HG03175 (cell line): ENCODE measurements at regions not wholly inside any gene's neighbourhood (a gene's known extent, or its start where the extent isn't known, plus 50 kb on each side); places are given as distances from the start of the nearest gene placed in this dataset.

Experiments
- ATAC-seq: cut with Tn5 transposase; IDR thresholded peaks from one replicate; pipeline ENCODE4 v1.9.1; 2021; ENCODE audit warnings: mild to moderate bottlenecking, moderate library complexity; ENCODE audit not compliant: unreplicated experiment

GRCh38 chr4:108529102-108529501 is 91.3 kb upstream of the RPL34 start:
- no peak for ATAC-seq

- peak; percentile 77 for ATAC-seq
Observed at GRCh38 chr4:108527723-108528122, 92.7 kb upstream of the RPL34 start.

DNA sequence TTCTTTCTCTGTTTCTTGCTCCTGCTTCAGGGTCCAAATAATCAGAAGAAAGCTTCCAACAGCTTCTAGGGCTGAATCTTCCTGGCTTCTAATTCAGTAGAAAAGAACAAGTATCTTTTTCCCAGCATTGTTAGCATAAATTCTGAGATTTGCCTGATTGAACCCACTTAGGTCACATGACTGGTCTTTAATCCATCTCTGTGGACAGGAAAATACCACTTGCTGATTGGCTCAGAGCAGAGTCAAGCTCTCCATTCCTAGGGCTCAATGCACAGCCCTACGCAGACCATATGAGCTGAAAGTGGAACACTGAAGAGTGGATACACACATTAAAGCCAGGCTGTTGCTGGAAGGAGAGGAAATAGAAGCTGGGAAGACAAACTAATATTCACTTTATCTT is 99.6 kb upstream of the RPL34 start:
- no peak for ATAC-seq

DNA sequence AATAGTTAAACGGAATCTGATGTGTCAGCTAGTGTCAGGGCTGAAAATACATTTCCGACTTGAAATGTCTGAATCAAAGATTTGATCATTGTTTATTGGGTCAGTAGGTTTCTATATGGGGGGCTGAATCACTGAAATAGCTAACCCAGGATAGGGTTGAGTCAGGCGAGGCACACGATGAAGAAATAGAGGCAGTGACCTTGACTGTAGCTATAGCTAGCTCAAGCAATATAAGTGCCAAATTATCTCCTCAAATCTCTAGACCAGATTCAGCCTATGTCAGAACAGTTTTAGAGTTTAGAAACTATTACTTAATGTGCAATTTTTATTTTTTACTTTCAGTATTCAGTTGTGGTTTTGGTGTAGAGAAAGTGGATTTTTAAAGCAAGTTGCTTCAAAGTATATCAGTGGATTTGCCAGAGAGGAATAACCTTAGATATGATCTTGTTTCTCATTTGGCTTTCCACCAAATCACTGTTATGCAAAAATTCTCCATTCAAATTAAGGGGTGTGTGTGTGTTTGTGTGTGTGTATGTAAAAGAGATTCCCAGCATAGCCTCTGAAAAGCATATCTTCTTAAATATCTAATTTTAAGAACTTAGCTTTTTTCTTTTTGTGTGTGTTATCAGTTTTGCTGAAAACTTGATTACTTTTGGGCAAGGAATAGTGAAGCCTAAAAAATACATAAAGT is 100.3 kb upstream of the RPL34 start:
- no peak for ATAC-seq

DNA sequence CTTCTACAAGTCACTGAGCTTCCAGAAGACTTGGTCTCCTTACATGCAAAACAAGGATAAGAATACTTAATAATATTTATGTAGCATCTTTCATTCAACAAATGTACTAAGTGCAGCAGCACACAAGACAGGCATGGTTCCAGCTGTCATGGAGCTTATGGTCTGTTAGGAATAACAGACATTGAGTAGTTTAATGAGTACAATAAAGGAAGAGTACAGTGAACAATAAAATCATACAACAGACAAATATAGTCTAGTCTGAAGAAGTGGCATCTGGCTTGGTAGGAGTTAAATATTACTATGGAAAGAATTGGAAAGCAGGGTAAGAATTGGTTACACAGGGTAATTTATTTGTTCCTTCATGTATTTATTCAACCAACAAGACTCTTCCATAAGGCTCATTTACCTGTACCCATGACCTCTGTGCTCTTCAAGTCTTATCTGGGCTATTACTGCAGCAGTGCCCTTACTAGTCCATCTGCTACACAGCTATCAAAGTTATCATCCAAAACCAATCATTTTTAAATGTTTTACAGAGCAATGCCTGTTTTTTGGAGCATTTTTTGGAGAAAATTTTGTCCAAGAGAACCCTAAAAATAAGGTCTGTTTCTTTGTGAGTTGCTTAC is 101.1 kb upstream of the RPL34 start:
- no peak for ATAC-seq

GRCh38 chr4:108512615-108513505 is 107.5 kb upstream of the RPL34 start:
- no peak for ATAC-seq

GRCh38 chr4:108511618-108512017 is 108.8 kb upstream of the RPL34 start:
- no peak for ATAC-seq

DNA sequence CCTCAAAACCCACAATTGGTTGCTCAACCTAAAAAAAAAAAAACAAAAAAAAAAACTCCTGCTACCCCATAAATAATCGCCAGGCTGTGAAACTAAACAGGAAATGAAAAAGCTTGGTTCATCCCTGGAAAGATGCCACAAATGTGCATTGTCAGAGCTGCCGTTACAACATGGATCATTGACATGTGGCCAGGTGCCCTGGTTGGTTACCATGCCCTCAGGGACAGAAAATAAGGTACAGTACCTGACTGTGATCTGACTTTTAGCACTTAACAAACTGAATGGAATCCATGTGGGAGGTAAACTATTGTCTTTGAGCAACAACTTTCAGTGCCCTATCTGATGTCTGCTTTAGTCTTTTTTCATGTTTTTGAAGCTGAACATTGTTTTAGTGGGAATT is 118.0 kb upstream of the RPL34 start:
- no peak for ATAC-seq

DNA sequence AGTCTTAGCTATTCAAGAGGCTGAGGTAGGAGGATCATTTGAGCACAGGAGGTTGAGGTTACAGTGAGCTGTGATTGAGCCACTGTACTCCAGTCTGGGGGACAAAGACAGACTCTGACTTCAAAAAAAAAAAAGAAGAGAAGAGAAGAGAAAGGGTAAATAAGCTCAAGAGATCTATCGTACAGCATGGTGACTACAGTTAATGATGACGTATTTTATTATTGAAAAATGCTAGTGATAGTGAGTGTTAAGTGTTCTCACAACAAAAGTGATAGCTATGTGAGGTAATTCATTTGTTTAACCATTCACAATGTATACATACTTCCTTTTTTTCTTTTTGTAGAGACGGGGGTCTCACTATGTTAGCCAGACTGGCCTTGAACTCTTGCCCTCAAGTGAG is 121.5 kb upstream of the RPL34 start:
- no peak for ATAC-seq

GRCh38 chr4:108493596-108493931 is 126.8 kb upstream of the RPL34 start:
- ATAC-seq, result no peak

- ATAC-seq, result no peak
Observed at GRCh38 chr4:108492816-108493595, 127.4 kb upstream of the RPL34 start.

DNA sequence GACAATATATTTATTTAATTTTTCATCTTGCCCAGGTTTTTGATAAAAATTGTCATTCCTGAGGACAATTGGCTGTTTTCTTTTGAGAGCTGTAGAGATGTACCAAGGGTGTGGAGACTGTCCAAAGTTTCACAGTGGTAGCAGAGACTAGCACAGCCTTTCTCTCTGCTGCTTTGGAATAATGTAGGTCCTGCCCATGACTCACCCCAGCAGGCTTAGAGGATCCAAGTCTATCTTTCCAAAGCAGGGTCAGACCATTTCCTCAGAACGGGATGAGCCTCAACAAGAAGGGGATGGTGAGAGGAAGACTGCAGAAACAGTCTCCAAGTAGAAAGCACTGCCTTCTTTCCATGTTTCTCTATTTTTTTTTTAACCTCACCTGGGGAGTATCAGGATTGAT is 131.5 kb upstream of the RPL34 start:
- ATAC-seq, result no peak

DNA sequence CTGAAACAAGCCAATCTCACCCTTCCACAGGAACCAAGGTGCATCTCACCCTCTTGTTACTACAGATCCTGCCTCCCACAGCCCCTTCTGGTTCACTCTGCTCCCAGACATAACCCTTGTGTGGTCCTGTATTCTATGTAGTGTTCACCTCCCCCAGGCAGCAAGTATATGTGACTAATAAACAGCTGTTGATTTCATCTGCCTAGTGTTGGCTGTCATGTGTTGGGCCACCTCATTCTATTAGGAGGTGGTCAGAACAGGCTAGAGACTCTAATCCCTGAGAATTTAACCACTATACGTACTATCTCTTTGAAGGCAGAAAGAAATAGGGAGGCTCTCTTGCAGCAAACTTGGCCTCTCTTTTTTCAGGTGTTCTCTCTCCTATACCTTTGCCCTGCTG is 134.3 kb upstream of the RPL34 start:
- no peak for ATAC-seq

- no peak for ATAC-seq
Observed at GRCh38 chr4:108484187-108484586, 136.2 kb upstream of the RPL34 start.

GRCh38 chr4:108483650-108484049 is 136.7 kb upstream of the RPL34 start:
- no peak for ATAC-seq

- no peak for ATAC-seq
Observed at GRCh38 chr4:108483079-108483478, 137.3 kb upstream of the RPL34 start.

- no peak for ATAC-seq
Observed at GRCh38 chr4:108480881-108481280, 139.5 kb upstream of the RPL34 start.

- no peak for ATAC-seq
Observed at GRCh38 chr4:108477527-108478108, 142.8 kb upstream of the RPL34 start.

DNA sequence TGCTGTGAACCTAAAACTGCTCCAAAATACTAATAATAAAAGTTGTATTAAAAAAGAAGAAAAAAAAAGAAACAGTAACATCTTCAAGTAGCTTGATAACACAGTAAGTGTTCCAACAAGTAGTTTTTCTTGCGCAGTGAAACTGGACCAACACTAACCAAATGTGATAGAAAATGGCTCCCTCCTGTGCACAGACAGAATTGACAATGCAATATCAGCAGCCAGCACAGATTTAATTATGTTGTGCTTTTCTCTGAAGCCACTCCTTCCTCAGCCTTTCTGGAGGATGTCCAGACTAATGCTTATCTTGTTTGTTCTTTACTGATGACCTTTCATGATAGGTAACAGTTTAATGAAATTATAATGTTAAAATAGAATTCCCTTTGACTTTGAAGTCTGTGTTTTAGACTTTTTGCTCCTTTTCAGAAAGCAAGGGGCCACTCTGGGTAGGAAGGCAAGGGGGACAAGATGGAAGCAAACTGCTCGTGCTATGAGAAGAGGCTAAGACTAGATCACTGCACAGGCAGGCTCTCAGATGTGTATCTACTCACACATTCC is 147.1 kb upstream of the RPL34 start:
- no peak for ATAC-seq
